ENCODE measurements at regions not wholly inside any gene's neighbourhood (a gene's known extent, or its start where the extent isn't known, plus 50 kb on each side); places are given as distances from the start of the nearest gene placed in this dataset.

DNA sequence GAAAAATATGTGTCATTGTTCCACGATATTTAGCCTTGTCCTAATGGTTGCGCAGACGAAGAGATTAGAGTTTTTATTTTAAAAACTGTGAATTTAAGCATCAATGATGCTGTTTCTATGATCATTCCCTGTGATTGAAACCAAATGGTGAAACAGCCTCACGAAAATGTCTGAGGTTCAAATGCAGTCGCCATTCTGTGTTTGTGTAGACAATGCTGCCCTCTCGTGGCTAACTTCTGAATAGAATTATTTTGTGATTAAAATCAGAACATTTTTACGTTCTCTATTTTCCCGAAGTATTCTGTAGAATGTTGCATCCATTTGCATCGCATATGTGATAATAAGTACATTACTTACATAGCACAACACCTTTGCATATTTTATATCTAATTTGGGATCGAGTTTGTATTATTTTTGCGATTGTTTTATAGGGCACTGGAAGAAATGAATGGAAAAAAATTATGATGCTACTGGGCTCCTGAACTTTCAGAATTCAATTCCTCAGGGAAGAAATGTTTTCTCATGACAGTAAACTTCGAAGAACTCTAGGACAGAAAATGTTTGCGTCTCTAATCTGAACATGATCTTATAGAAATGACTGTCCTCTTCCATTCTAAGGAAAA lies 54.8 kb upstream of the CREB1 start:
- TF ChIP-seq TARDBP (IDR thresholded peaks at IDR 0.05), result no peak
- TF ChIP-seq HDGF (IDR thresholded peaks at IDR 0.05; ENCODE audit: borderline replicate concordance), result no peak
- TF ChIP-seq ZNF384 (IDR thresholded peaks at IDR 0.05), result no peak
